H4 (cell line): ENCODE measurements at regions not wholly inside any gene's neighbourhood (a gene's known extent, or its start where the extent isn't known, plus 50 kb on each side); places are given as distances from the start of the nearest gene placed in this dataset.
A peak's percentile ranks its signal among the peaks of the same experiment; 100 is the strongest.
"Not testable (repeated sequence)": the region's sequence is repeated elsewhere in the genome, so short reads cannot be mapped to it uniquely, and the experiment has no call there.

ENCODE experiments used
- DNase-seq: peaks from one replicate; pipeline ENCODE4 v3.0.0-alpha.2; 2015; ENCODE audit warnings: low spot score

DNA sequence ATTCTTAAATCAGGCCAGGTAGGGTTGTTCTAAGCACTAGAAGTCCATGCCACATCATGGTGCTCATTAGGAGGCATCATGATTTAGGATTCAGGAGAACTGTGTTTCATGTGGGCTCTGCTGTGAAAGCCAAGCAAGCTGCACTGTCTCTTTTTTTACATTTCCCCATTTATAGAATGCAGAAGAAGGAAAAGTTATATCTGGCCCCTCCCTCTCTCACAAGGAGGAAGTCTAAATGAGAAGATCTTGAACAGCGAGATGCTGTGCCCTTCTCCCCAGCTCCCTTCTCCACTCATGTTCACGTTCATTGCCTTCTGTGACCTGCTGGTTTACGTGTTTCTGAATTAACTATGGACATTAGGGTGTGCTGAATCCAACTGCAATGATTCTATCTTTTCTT, 178.5 kb upstream of the RASGRP1 start:
- DNase-seq: no peak

- no peak for DNase-seq
Measured at GRCh38 chr15:38745126-38745525, 180.5 kb upstream of the RASGRP1 start.

GRCh38 chr15:38745626-38746025, 181.0 kb upstream of the RASGRP1 start:
- no peak for DNase-seq

GRCh38 chr15:38746211-38746610, 181.6 kb upstream of the RASGRP1 start:
- no peak for DNase-seq

DNA sequence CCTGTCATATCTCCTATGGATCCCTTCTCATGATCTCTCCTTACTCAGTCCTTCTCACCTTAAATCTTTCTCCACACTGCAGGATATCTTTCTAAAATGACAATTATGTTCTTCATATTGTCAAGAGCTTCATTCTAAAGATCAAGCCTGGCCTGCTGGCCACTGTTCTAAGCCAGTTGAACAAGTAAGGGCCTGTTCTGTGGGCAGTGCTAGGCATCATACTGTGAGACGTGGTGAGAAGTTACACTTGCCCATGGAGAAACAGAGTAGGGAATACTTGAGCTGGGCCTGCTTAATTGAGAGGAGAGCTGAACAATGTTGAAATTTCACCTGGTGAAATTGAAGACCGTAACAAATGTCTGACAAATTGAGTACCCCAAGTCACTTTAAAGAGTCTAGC, 184.1 kb upstream of the RASGRP1 start:
- no peak for DNase-seq

GRCh38 chr15:38750786-38751185, 186.2 kb upstream of the RASGRP1 start:
- DNase-seq: no peak

GRCh38 chr15:38755718-38756117, 191.1 kb upstream of the RASGRP1 start:
- DNase-seq: no peak

GRCh38 chr15:38756441-38756840, 191.8 kb upstream of the RASGRP1 start:
- no peak for DNase-seq

DNA sequence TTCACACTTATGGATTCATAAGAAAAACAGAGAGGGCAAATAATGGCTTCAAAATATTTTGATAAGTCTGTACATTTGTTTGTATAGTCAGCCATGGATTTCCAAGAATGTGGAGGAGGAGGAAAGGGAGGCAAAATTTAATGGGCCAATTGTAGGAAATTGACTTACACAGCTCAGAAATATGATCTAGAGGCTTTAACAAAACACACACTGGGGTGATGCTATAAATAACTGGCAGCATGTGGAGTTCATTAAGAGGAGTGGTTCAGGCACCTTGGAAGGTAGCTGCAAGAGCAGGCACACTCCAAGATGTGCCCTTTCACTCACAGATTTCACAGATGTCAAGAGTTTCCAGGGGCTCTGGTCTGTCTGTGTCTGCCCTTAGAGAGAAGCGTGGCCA, 193.4 kb upstream of the RASGRP1 start:
- DNase-seq: peak; percentile 40

- DNase-seq: no peak
Measured at GRCh38 chr15:38761681-38762080, 197.1 kb upstream of the RASGRP1 start.

GRCh38 chr15:38768970-38769369, 204.4 kb upstream of the RASGRP1 start:
- DNase-seq: peak; percentile 25

GRCh38 chr15:38769492-38769891, 204.9 kb upstream of the RASGRP1 start:
- DNase-seq: no peak

DNA sequence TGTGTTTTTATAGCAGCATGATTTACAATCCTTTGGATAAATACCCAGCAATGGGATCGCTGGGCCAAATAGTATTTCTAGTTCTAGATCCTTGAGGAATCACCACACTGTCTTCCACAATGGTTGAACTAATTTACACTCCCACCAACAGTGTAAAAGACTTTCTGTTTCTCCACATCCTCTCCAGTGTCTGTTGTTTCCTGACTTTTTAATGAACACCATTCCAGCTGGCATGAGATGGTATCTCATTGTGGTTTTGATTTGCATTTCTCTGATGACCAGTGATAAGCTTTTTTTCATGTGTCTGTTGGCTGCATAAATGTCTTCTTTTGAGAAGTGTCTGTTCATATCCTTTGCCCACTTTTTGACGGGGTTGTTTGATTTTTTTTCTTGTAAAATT, 209.5 kb upstream of the RASGRP1 start:
- DNase-seq: not testable (repeated sequence)

GRCh38 chr15:38781196-38781595, 216.6 kb upstream of the RASGRP1 start:
- DNase-seq: no peak

DNA sequence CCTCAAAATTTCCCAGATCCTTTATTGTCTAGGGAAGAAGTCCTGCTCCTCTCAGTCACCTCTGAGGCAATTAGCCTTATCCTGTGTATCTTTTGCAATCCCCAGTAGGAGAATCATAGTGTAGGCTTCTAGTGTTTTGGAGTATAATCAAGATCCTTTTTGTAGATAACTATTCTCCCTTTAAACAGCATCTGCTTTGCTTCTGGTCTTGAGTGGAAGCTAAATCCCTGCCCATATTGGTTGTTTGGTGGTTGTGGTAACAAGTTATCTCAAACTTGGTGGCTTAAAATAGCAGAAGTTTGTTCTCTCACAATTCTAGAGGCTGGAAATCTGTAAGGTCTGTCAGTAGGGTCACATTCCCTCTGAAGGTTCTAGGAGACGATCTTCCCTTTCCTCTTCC, 217.5 kb upstream of the RASGRP1 start:
- no peak for DNase-seq

DNA sequence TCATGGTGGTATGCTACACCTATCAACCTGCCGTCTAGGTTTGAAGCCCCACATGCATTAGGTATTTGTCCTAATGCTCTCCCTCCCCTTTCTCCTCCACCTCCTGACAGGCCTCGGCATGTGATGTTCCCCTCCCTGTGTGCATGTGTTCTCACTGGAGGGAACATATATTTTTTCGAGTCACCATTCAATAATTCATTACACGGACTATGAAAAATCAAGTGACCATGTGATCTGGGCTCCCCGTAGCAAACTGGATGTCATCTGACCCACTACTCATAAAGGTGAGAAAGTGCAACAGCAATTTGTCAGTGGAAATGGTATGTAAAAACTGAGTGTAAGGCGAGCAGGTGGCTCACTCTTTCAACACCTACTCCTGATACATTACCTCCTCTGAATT, 224.3 kb upstream of the RASGRP1 start:
- no peak for DNase-seq

GRCh38 chr15:38789566-38789965, 225.0 kb upstream of the RASGRP1 start:
- DNase-seq: no peak

DNA sequence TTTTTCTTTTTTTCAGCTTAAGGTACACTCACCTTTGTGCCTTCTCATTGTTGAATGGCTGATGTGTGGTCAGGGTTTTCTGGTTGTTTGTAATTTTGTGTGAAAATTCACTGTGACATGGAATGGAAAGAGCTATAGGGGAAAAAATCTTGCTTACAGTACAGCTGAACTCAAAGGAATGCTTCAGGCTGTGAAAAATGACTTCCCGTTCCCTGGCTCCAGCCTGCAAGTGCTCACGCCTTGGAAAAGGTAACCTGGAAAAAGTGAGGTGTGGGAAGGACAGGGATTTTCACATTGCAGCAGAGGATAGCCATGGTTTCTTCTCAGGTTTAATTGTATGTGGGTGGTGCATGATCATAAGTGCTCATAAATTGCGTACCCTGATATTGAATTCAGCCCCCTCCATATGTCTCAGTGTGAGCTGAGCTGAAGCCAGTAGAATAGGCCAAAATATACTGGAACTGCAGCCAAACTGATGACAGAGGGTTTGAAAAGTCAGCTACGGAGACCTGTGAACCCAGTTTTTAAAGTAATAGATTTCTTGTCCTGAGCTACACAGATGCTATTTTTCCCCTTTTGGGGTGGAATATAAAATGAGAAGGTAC, 228.7 kb upstream of the RASGRP1 start:
- DNase-seq: no peak

DNA sequence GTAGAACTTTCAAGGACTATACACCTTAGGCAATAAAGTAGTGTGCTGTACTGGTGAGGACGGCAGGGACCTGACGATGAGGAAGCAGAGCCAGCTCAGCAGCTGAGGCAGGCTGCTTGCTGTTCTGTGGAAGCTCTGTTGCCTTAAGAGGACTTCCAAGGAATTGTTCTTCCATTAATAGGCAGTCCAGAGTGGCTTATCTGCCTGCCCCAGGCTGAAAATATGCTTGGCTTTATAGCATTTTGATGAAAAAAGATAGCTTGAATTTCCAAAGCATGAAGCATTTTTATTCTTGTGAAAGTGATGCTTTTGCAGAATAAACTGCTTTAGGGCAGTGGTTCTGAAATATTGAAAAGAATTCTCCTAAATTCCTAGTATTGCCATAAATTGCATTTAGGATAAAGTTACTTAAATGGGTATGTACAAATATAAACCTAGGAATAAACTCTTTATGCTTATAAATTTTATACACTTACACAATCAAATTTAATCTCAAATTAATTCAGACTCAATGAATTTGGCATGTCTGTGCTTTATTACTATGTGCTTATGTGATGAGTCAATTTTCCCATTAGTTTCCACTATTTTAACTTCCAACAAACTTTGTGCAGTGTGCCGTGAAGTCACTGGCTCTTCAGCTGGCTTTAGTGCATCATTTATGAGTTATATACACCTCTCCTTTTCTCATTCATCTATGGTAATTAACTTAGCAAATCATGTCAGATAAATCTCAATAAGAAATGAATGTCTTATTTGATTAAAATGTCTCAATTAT, 231.0 kb upstream of the RASGRP1 start:
- no peak for DNase-seq

DNA sequence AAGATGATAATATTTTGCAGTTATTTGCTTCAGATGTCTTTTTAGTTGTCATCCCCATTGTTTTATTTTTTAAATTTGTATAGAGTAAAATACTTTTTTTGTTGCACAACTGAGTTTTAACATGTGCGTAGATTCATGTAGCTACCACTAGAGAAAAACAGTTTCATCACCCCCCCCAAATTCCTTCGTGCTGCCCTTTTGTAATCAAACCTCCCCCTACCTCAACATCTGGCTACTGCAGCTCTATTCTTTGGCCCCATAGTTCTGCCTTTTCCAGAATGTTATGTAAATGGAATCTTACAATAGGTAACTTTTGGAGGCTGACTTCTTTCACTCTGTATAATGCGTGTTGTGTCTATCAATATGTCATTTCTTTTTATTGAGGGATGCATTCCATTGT, 232.0 kb upstream of the RASGRP1 start:
- DNase-seq: no peak

- not testable (repeated sequence) for DNase-seq
Measured at GRCh38 chr15:38797506-38797905, 232.9 kb upstream of the RASGRP1 start.

- not testable (repeated sequence) for DNase-seq
Measured at GRCh38 chr15:38799202-38799601, 234.6 kb upstream of the RASGRP1 start.

GRCh38 chr15:38809621-38810020, 245.0 kb upstream of the RASGRP1 start:
- DNase-seq: no peak

DNA sequence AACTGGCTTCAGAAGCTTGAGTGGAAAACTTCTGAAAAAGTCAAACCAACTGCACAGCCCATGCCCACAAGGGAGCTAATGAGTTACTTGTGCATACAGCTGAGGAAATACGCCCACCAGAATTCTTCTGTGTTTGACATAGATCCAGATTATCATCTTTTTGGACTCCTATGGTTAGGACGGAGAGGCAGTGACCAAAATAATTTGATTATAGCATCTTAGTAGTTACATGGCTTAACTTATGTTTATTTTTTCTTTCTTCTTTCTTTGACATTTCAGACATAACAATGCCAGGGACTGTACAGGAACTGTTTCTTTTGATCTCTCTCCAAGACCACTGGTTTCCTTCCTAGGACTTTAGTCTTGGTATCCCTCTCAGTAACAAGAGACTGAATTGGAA, 246.1 kb upstream of the RASGRP1 start:
- no peak for DNase-seq
